Spleen (tissue), 7 donors: ENCODE measurements at regions not wholly inside any gene's neighbourhood (a gene's known extent, or its start where the extent isn't known, plus 50 kb on each side); places are given as distances from the start of the nearest gene placed in this dataset.

Source experiments
- CTCF ChIP-seq, 11 experiments: fragments of 200-600 bp in 7 of 11; fragments of 450-650 bp in 4 of 11; sonication (generic) in 4 of 11; IDR thresholded peaks in 8 of 11; conservative IDR thresholded peaks in 3 of 11; 1 replicate in 7 of 11; 2 replicates in 4 of 11; pipeline versions ENCODE4 v1.4.0 to v1.8.0; 2016 to 2021; ENCODE audit warnings: antibody characterized with exemption in 11 of 11, inconsistent platforms in 4 of 11, mild to moderate bottlenecking in 1 of 11
- POLR2AphosphoS5 ChIP-seq, 3 donors: sonication (generic); formaldehyde crosslinking; IDR thresholded peaks; one replicate each; pipeline ENCODE4 v1.5.1; 2017; ENCODE audit warnings: antibody characterized with exemption in 3 of 3
- donor health status: DM: no; HTN: no; CAD: no; lungs with moderate emphysema.
- donor health status: DM: no; HTN: no; CAD: no.
- donor health status: DM: no; HTN: no; CAD: no.

GRCh38 chr2:226116346-226116745 is 683.3 kb downstream of the IRS1 start:
- TF ChIP-seq CTCF (IDR thresholded peaks at IDR 0.05 in 8 of 11, conservative IDR thresholded peaks at IDR 0.05 in 3 of 11), result no peak
- TF ChIP-seq POLR2AphosphoS5 (IDR thresholded peaks at IDR 0.05), result no peak
